Hypothalamus (tissue), 51 donors: ENCODE measurements at regions not wholly inside any gene's neighbourhood (a gene's known extent, or its start where the extent isn't known, plus 50 kb on each side); places are given as distances from the start of the nearest gene placed in this dataset.
"Not testable (repeated sequence)": the region's sequence is repeated elsewhere in the genome, so short reads cannot be mapped to it uniquely, and the experiment has no call there.

Experiments
- DNase-seq, 51 donors: peaks; one replicate each; lab custom pipeline; 2025; lab: John Stamatoyannopoulos, UW

GRCh38 chr1:170789063-170789462 is 125.1 kb downstream of the PRRX1 start:
- no peak for DNase-seq

- peak in 1 of 51 donors; percentile 0 for DNase-seq
Measured at GRCh38 chr1:170790175-170790574, 126.2 kb downstream of the PRRX1 start.

- DNase-seq = no peak
Measured at GRCh38 chr1:170790651-170791071, 126.7 kb downstream of the PRRX1 start.

GRCh38 chr1:170791941-170792340 is 128.0 kb downstream of the PRRX1 start:
- no peak for DNase-seq

- no peak for DNase-seq
Measured at GRCh38 chr1:170800265-170800664, 135.1 kb upstream of the MROH9 start.

- no peak for DNase-seq
Measured at GRCh38 chr1:170800812-170801211, 134.5 kb upstream of the MROH9 start.

- DNase-seq = no peak
Measured at GRCh38 chr1:170803711-170804110, 131.6 kb upstream of the MROH9 start.

GRCh38 chr1:170804419-170804818 is 130.9 kb upstream of the MROH9 start:
- no peak for DNase-seq

- no peak for DNase-seq
Measured at GRCh38 chr1:170804879-170805278, 130.5 kb upstream of the MROH9 start.

GRCh38 chr1:170806961-170807360 is 128.4 kb upstream of the MROH9 start:
- no peak for DNase-seq

- DNase-seq = no peak
Measured at GRCh38 chr1:170807432-170807831, 127.9 kb upstream of the MROH9 start.

GRCh38 chr1:170808216-170808885 is 127.0 kb upstream of the MROH9 start:
- DNase-seq = no peak

- not testable (repeated sequence) for DNase-seq
Measured at GRCh38 chr1:170811013-170811412, 124.3 kb upstream of the MROH9 start.

GRCh38 chr1:170819781-170820180 is 115.6 kb upstream of the MROH9 start:
- no peak for DNase-seq

- DNase-seq = no peak
Measured at GRCh38 chr1:170823120-170823519, 112.2 kb upstream of the MROH9 start.

- no peak for DNase-seq
Measured at GRCh38 chr1:170831276-170831675, 104.1 kb upstream of the MROH9 start.

GRCh38 chr1:170836141-170836540 is 99.2 kb upstream of the MROH9 start:
- DNase-seq = no peak

GRCh38 chr1:170840371-170840770 is 95.0 kb upstream of the MROH9 start:
- peak in 1 of 51 donors; percentile 12 for DNase-seq

GRCh38 chr1:170853302-170853701 is 82.0 kb upstream of the MROH9 start:
- no peak for DNase-seq

GRCh38 chr1:170853867-170854266 is 81.5 kb upstream of the MROH9 start:
- DNase-seq = no peak

GRCh38 chr1:170854677-170855076 is 80.7 kb upstream of the MROH9 start:
- DNase-seq = no peak

GRCh38 chr1:170856455-170856854 is 78.9 kb upstream of the MROH9 start:
- no peak for DNase-seq

GRCh38 chr1:170857955-170858354 is 77.4 kb upstream of the MROH9 start:
- DNase-seq = no peak
